K562 (cell line): ENCODE measurements at regions not wholly inside any gene's neighbourhood (a gene's known extent, or its start where the extent isn't known, plus 50 kb on each side); places are given as distances from the start of the nearest gene placed in this dataset.

ENCODE experiments used
- ATAC-seq: fragments of 200-7000 bp; cut with Tn5 transposase; 3 replicates; pipeline ENCODE4 v1.9.1; 2020; ENCODE audit warnings: moderate library complexity
- BruUV-seq: library from RNA; stranded (reverse); fragments of 400-500 nt; replicated peaks from 2 replicates; lab custom pipeline; 2021; lab: Mats Ljungman, UMichigan
- CTCF ChIA-PET: fragments of 300-600 bp; formaldehyde crosslinking; extraction: SDS; loops from one replicate; lab custom pipeline; 2021; ENCODE audit warnings: low intra/inter-chr PET ratio; lab: Yijun Ruan, JAX
- POLR2A ChIA-PET: fragments of 300-600, 350-650 bp; sonication (Branson Sonifier 250); formaldehyde crosslinking; extraction: SDS; loops from one replicate; lab custom pipeline; 2021; ENCODE audit warnings: antibody characterized with exemption, inconsistent platforms; lab: Yijun Ruan, JAX
- DNase-seq, 4 experiments: peaks; one replicate each; pipeline versions ENCODE4 v3.0.0 to v3.0.0-alpha.2; 2011 to 2018; ENCODE audit warnings: low spot score in 3 of 4, mixed read lengths in 3 of 4; ENCODE audit errors: extremely low read depth in 1 of 4
- FAIRE-seq: peaks from 2 replicates; lab custom pipeline; 2011; peaks lifted over from hg19 to GRCh38; lab: Jason Lieb, UNC
- H2AFZ ChIP-seq: 2 replicates; pipeline ENCODE4 v1.6.0; 2011; ENCODE audit warnings: low read depth, low read length, control low read depth, inconsistent platforms
- H3K27ac ChIP-seq: fragments of 200-600 bp; 3 replicates; pipeline ENCODE4 v1.8.0; 2011; ENCODE audit warnings: low read depth, mild to moderate bottlenecking, control low read depth, inconsistent platforms, low read length, moderate library complexity, mixed read lengths; ENCODE audit errors: extremely low read depth
- H3K27me3 ChIP-seq, 2 experiments: fragments of 300-600 bp in 1 of 2; 2 replicates in 1 of 2; 3 replicates in 1 of 2; pipeline versions ENCODE4 v1.6.0 to v1.8.0; 2011; ENCODE audit warnings: inconsistent platforms in 2 of 2, low read length in 2 of 2, mild to moderate bottlenecking in 1 of 2, mixed read lengths in 1 of 2, moderate library complexity in 1 of 2; ENCODE audit not compliant: control insufficient read depth in 2 of 2, insufficient read depth in 2 of 2
- H3K36me3 ChIP-seq: fragments of 300-600 bp; 3 replicates; pipeline ENCODE4 v1.8.0; 2011; ENCODE audit warnings: mild to moderate bottlenecking, low read length, inconsistent platforms; ENCODE audit not compliant: control insufficient read depth, insufficient read depth
- H3K4me1 ChIP-seq, 2 experiments: fragments of 200-600 bp in 1 of 2; replicated peaks in 1 of 2; 2 replicates in 1 of 2; 3 replicates in 1 of 2; pipeline versions ENCODE4 v1.5.1 to v1.8.0; 2011; ENCODE audit warnings: inconsistent platforms in 2 of 2, low read length in 2 of 2, mild to moderate bottlenecking in 1 of 2, mixed read lengths in 1 of 2, moderate library complexity in 1 of 2; ENCODE audit not compliant: control insufficient read depth in 2 of 2, insufficient read depth in 2 of 2
- H3K4me2 ChIP-seq: 2 replicates; pipeline ENCODE4 v1.6.1; 2011; ENCODE audit warnings: low read length, control low read depth, inconsistent platforms, mixed read lengths; ENCODE audit not compliant: insufficient read depth
- H3K4me3 ChIP-seq: fragments of 200-600 bp; sonication (generic), shearing (Covaris generic); 2 replicates; pipeline ENCODE4 v1.5.1; 2016; ENCODE audit warnings: control low read depth, inconsistent platforms
- H3K79me2 ChIP-seq: fragments of 200-600 bp; 3 replicates; pipeline ENCODE4 v1.8.0; 2011; ENCODE audit warnings: low read length, inconsistent platforms; ENCODE audit not compliant: control insufficient read depth, insufficient read depth
- H3K9ac ChIP-seq, 2 experiments: 2 replicates each; pipeline versions ENCODE4 v1.6.0 to v1.6.1; 2011; ENCODE audit warnings: low read depth in 2 of 2, low read length in 2 of 2, control low read depth in 1 of 2, inconsistent platforms in 1 of 2, mild to moderate bottlenecking in 1 of 2, mixed read lengths in 1 of 2; ENCODE audit not compliant: insufficient read depth in 1 of 2
- H3K9me1 ChIP-seq: one replicate; pipeline ENCODE4 v1.6.0; 2011; ENCODE audit warnings: inconsistent platforms, mild to moderate bottlenecking, low read length, moderate library complexity; ENCODE audit not compliant: control insufficient read depth, insufficient read depth
- H3K9me3 ChIP-seq: replicated peaks from 2 replicates; pipeline ENCODE4 v1.5.1; 2011; ENCODE audit warnings: low read depth, low read length, inconsistent platforms; ENCODE audit not compliant: control insufficient read depth, insufficient read depth
- H4K20me1 ChIP-seq: replicated peaks from 2 replicates; pipeline ENCODE4 v1.6.1; 2011; ENCODE audit warnings: low read length, inconsistent platforms, mixed read lengths; ENCODE audit not compliant: control insufficient read depth, insufficient read depth
- CBFA2T2 ChIP-seq: fragments of 450-650 bp; conservative IDR thresholded peaks from 2 replicates; pipeline ENCODE4 v1.6.1; 2017; ENCODE audit warnings: mild to moderate bottlenecking
- ELF4 ChIP-seq: fragments of 450-650 bp; formaldehyde crosslinking; IDR thresholded peaks from 2 replicates; pipeline ENCODE4 v1.4.0; 2022; ENCODE audit warnings: missing genetic modification characterization
- GTF2E2 ChIP-seq: fragments of 200-800 bp; sonication (Bioruptor generic); IDR thresholded peaks from 2 replicates; pipeline ENCODE4 v1.6.1; 2016; ENCODE audit warnings: missing genetic modification characterization, missing compliant biosample characterization
- KDM1A ChIP-seq, 2 experiments: fragments of 450-650 bp; IDR thresholded peaks; 2 replicates each; pipeline ENCODE4 v1.6.1; 2016; ENCODE audit warnings: mild to moderate bottlenecking in 2 of 2
- MBD2 ChIP-seq: sonication (generic); IDR thresholded peaks from 2 replicates; pipeline ENCODE4 v1.6.1; 2016; ENCODE audit warnings: low read depth, borderline replicate concordance
- MEF2A ChIP-seq: IDR thresholded peaks from 2 replicates; pipeline ENCODE4 v1.6.1; 2011; ENCODE audit warnings: low read depth, mild to moderate bottlenecking, low read length, moderate library complexity; ENCODE audit not compliant: control insufficient read depth
- OTX1 ChIP-seq: fragments of 450-650 bp; formaldehyde crosslinking; IDR thresholded peaks from 2 replicates; pipeline ENCODE4 v1.4.0; 2022; ENCODE audit warnings: mild to moderate bottlenecking
- PRMT5 ChIP-seq: sonication (generic); formaldehyde crosslinking; IDR thresholded peaks from 2 replicates; pipeline ENCODE4 v1.5.0; 2020; ENCODE audit warnings: missing genetic modification reagents
- PTTG1 ChIP-seq: fragments of 450-650 bp; IDR thresholded peaks from 2 replicates; pipeline ENCODE4 v1.6.1; 2016; ENCODE audit warnings: low read depth, mild to moderate bottlenecking, missing genetic modification characterization, missing compliant biosample characterization
- SMAD4 ChIP-seq: fragments of 250-450 bp; sonication (Bioruptor Pico); conservative IDR thresholded peaks from 2 replicates; pipeline ENCODE4 v1.8.0; 2021; ENCODE audit warnings: inconsistent platforms, mild to moderate bottlenecking, moderate library complexity
- ZNF12 ChIP-seq: sonication (generic); formaldehyde crosslinking; IDR thresholded peaks from 2 replicates; pipeline ENCODE4 v1.4.0; 2020; ENCODE audit warnings: mild to moderate bottlenecking, missing genetic modification reagents
- ZNF217 ChIP-seq: sonication (generic); formaldehyde crosslinking; IDR thresholded peaks from 2 replicates; pipeline ENCODE4 v1.8.0; 2022; ENCODE audit warnings: mild to moderate bottlenecking, missing genetic modification reagents
- ZNF316 ChIP-seq: fragments of 450-650 bp; IDR thresholded peaks from 2 replicates; pipeline ENCODE4 v1.6.1; 2016
- ZNF436 ChIP-seq: fragments of 250-450, 450-650 bp; sonication (Bioruptor Pico); formaldehyde crosslinking; IDR thresholded peaks from 2 replicates; pipeline ENCODE4 v1.7.0; 2020; ENCODE audit warnings: mild to moderate bottlenecking
- ZNF707 ChIP-seq: fragments of 250-450 bp; sonication (Bioruptor Pico); conservative IDR thresholded peaks from 2 replicates; pipeline ENCODE4 v1.8.0; 2022; ENCODE audit warnings: inconsistent platforms, mild to moderate bottlenecking, moderate library complexity
- WGBS: fragments of 100-300 bp; shearing (Covaris generic); methylation state at CpG from one replicate; pipeline ENCODE4 v1.1.6; 2016; ENCODE audit warnings: low coverage, mixed read lengths; ENCODE audit not compliant: insufficient coverage; ENCODE audit errors: missing lambda C conversion rate; 5-methylcytosine and 5-hydroxymethylcytosine counted together
- in situ Hi-C: fragments of 300-500 bp; cut with MboI; formaldehyde crosslinking; loops from 4 replicates; pipeline ENCODE4 v1.15.0; 2018; ENCODE audit warnings: inconsistent platforms, mixed read lengths
- intact Hi-C: fragments of 100-400 bp; cut with micrococcal nuclease; formaldehyde crosslinking; loops from 2 replicates; pipeline ENCODE4 v1.14.2; 2022
- TF ChIP-seq, protein P1 (sequence below): fragments of 450-650 bp; IDR thresholded peaks from 2 replicates; pipeline ENCODE4 v1.6.1; 2017; ENCODE audit warnings: antibody characterized with exemption, mild to moderate bottlenecking
- TF ChIP-seq, protein P2 (sequence below): fragments of 250-450 bp; sonication (Bioruptor Pico); IDR thresholded peaks from 2 replicates; pipeline ENCODE4 v1.8.0; 2021; ENCODE audit warnings: borderline replicate concordance, mild to moderate bottlenecking, moderate library complexity; ENCODE audit not compliant: poor library complexity, severe bottlenecking
- TF ChIP-seq, protein P3 (sequence below): fragments of 250-450 bp; sonication (Bioruptor Pico); IDR thresholded peaks from 2 replicates; pipeline ENCODE4 v1.9.0; 2021; ENCODE audit warnings: mild to moderate bottlenecking
- TF ChIP-seq, protein P4 (sequence below): fragments of 450-650 bp; IDR thresholded peaks from 2 replicates; pipeline ENCODE4 v1.6.1; 2017; ENCODE audit warnings: antibody characterized with exemption

DNA sequence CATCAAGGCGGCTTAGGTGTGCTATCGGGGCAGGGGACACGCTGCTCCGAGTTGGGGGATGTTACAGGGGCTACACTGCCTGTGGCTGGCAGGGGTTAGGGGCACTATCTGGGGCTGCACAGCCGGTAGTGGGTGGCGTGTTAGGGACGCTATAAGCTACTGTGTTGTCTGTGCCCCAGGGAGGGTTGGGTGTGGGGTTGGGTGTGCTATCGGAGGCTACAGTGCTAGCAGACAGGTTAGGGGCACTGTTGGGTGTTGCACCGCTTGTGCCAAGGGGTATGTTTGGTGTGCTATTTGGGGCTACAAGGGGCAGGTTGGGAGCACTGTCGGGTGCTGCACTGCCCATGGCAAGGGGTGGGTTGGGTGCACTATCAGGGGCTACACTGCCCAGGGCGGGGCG, 120.2 kb upstream of the VPREB1 start:
- H4K20me1 ChIP-seq, result no peaks in the 10 kb centered on the region
- no TSS peak for BruUV-seq
- ChIA-PET CTCF (no interaction called here), POLR2A (interaction anchor here (0.7 to 5.7 kb wide), 4 partner anchors 11 to 40 kb away, joined by 3 to 64 read pairs (median 4); no protein-coding TSS in a partner anchor)
- H3K27me3 ChIP-seq, result peaks cover 28 to 29% of the 10 kb centered on the region in 2 experiments
- no peak for FAIRE-seq
- 15% methylated on average over 12 of the region's 12 CpGs for WGBS
- H2AFZ ChIP-seq, result no peak overlapping the region
- intact Hi-C loops (no loop called here), in situ Hi-C loops (no loop called here)
- peak; percentile 38 for ATAC-seq
- H3K4me2 ChIP-seq, result no peak overlapping the region
- no peak overlapping the region for H3K9ac ChIP-seq
- H3K9me3 ChIP-seq, result no peaks in the 10 kb centered on the region
- H3K27ac ChIP-seq, result no peak overlapping the region
- peaks cover 0 to 17% of the 10 kb centered on the region in 2 experiments; a peak in 1 of 5 replicates for H3K4me1 ChIP-seq
- H3K79me2 ChIP-seq, result no peaks in the 10 kb centered on the region
- no peak overlapping the region for H3K4me3 ChIP-seq
- no peaks in the 10 kb centered on the region for H3K9me1 ChIP-seq
- no peaks in the 10 kb centered on the region for H3K36me3 ChIP-seq
- no peak for DNase-seq
- TF ChIP-seq, protein P1, sequence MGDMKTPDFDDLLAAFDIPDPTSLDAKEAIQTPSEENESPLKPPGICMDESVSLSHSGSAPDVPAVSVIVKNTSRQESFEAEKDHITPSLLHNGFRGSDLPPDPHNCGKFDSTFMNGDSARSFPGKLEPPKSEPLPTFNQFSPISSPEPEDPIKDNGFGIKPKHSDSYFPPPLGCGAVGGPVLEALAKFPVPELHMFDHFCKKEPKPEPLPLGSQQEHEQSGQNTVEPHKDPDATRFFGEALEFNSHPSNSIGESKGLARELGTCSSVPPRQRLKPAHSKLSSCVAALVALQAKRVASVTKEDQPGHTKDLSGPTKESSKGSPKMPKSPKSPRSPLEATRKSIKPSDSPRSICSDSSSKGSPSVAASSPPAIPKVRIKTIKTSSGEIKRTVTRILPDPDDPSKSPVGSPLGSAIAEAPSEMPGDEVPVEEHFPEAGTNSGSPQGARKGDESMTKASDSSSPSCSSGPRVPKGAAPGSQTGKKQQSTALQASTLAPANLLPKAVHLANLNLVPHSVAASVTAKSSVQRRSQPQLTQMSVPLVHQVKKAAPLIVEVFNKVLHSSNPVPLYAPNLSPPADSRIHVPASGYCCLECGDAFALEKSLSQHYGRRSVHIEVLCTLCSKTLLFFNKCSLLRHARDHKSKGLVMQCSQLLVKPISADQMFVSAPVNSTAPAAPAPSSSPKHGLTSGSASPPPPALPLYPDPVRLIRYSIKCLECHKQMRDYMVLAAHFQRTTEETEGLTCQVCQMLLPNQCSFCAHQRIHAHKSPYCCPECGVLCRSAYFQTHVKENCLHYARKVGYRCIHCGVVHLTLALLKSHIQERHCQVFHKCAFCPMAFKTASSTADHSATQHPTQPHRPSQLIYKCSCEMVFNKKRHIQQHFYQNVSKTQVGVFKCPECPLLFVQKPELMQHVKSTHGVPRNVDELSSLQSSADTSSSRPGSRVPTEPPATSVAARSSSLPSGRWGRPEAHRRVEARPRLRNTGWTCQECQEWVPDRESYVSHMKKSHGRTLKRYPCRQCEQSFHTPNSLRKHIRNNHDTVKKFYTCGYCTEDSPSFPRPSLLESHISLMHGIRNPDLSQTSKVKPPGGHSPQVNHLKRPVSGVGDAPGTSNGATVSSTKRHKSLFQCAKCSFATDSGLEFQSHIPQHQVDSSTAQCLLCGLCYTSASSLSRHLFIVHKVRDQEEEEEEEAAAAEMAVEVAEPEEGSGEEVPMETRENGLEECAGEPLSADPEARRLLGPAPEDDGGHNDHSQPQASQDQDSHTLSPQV, result no peak
- TF ChIP-seq, protein P2, sequence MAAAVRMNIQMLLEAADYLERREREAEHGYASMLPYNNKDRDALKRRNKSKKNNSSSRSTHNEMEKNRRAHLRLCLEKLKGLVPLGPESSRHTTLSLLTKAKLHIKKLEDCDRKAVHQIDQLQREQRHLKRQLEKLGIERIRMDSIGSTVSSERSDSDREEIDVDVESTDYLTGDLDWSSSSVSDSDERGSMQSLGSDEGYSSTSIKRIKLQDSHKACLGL (CRISPR knock-in tag), result no peak
- TF ChIP-seq GTF2E2, result no peak
- TF ChIP-seq KDM1A (IDR thresholded peaks at IDR 0.05), result no peak
- 0 out of 2 replicates have a peak, but pooled peaks have one; percentile 28 for TF ChIP-seq OTX1
- TF ChIP-seq PRMT5 (CRISPR knock-in tag), result peak; percentile 27; the same call in 1 of the 2 replicates
- 0 out of 2 replicates have a peak, but pooled peaks have one; percentile 54 for TF ChIP-seq ELF4 (CRISPR knock-in tag)
- no peak for TF ChIP-seq ZNF316
- TF ChIP-seq ZNF436 (CRISPR knock-in tag), result no peak
- no peak for TF ChIP-seq ZNF12 (CRISPR knock-in tag)
- no peak for TF ChIP-seq MBD2
- no peak for TF ChIP-seq PTTG1 (tag)
- TF ChIP-seq, protein P3, sequence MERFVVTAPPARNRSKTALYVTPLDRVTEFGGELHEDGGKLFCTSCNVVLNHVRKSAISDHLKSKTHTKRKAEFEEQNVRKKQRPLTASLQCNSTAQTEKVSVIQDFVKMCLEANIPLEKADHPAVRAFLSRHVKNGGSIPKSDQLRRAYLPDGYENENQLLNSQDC (CRISPR knock-in tag), result no peak
- no peak for TF ChIP-seq SMAD4
- TF ChIP-seq CBFA2T2, result no peak
- no peak for TF ChIP-seq ZNF707
- TF ChIP-seq MEF2A, result no peak
- no peak for TF ChIP-seq ZNF217 (CRISPR knock-in tag)
- TF ChIP-seq, protein P4, sequence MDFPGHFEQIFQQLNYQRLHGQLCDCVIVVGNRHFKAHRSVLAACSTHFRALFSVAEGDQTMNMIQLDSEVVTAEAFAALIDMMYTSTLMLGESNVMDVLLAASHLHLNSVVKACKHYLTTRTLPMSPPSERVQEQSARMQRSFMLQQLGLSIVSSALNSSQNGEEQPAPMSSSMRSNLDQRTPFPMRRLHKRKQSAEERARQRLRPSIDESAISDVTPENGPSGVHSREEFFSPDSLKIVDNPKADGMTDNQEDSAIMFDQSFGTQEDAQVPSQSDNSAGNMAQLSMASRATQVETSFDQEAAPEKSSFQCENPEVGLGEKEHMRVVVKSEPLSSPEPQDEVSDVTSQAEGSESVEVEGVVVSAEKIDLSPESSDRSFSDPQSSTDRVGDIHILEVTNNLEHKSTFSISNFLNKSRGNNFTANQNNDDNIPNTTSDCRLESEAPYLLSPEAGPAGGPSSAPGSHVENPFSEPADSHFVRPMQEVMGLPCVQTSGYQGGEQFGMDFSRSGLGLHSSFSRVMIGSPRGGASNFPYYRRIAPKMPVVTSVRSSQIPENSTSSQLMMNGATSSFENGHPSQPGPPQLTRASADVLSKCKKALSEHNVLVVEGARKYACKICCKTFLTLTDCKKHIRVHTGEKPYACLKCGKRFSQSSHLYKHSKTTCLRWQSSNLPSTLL, result no peak
